ENCODE measurements at regions not wholly inside any gene's neighbourhood (a gene's known extent, or its start where the extent isn't known, plus 50 kb on each side); places are given as distances from the start of the nearest gene placed in this dataset.
"Not testable (repeated sequence)": the region's sequence is repeated elsewhere in the genome, so short reads cannot be mapped to it uniquely, and the experiment has no call there.

GRCh38 chr17:71503710-71504465 lies 616.9 kb upstream of the SOX9 start:
- WGBS, result 62% methylated on average over 6 of the region's 6 CpGs

GRCh38 chr17:71505200-71505599 lies 615.6 kb upstream of the SOX9 start:
- 81% methylated on average over 2 of the region's 2 CpGs for WGBS
- peaks cover 0 to 6% (median 0%) of the 10 kb centered on the region in 4 donors for H3K27me3 ChIP-seq
- H3K4me1 ChIP-seq, result no peaks in the 10 kb centered on the region
- TF ChIP-seq POLR2A (IDR thresholded peaks at IDR 0.05; ENCODE audit: low read depth) (no peak), CTCF (IDR thresholded peaks at IDR 0.05) (no peak), EP300 (IDR thresholded peaks at IDR 0.05) (no peak), POLR2AphosphoS5 (IDR thresholded peaks at IDR 0.05) (no peak)
- no peak for DNase-seq (ENCODE audit: extremely low spot score)
- no peak overlapping the region for H3K27ac ChIP-seq (replicated peaks in 1 of 4)
- no peaks in the 10 kb centered on the region for H3K9me3 ChIP-seq
- H3K4me3 ChIP-seq, result no peak overlapping the region
- no peaks in the 10 kb centered on the region for H3K36me3 ChIP-seq
- intact Hi-C loops (cut with DNase I), result no loop called here

More at GRCh38 chr17:71503710-71504465, 616.9 kb upstream of the SOX9 start:
- intact Hi-C loops (cut with DNase I), result no loop called here
- no peak overlapping the region for H3K27ac ChIP-seq (replicated peaks in 1 of 4)
- no peak overlapping the region for H3K4me3 ChIP-seq
- H3K27me3 ChIP-seq, result peaks cover 0 to 4% (median 0%) of the 10 kb centered on the region in 4 donors
- H3K9me3 ChIP-seq, result no peaks in the 10 kb centered on the region
- H3K36me3 ChIP-seq, result no peaks in the 10 kb centered on the region
- DNase-seq (ENCODE audit: extremely low spot score), result no peak
- no peaks in the 10 kb centered on the region for H3K4me1 ChIP-seq
- TF ChIP-seq POLR2AphosphoS5 (IDR thresholded peaks at IDR 0.05) (no peak), POLR2A (IDR thresholded peaks at IDR 0.05; ENCODE audit: low read depth) (no peak), CTCF (IDR thresholded peaks at IDR 0.05) (no peak), EP300 (IDR thresholded peaks at IDR 0.05) (no peak)

GRCh38 chr17:71505981-71506380 lies 614.8 kb upstream of the SOX9 start:
- TF ChIP-seq EP300 (IDR thresholded peaks at IDR 0.05) (no peak), POLR2AphosphoS5 (IDR thresholded peaks at IDR 0.05) (no peak), POLR2A (IDR thresholded peaks at IDR 0.05; ENCODE audit: low read depth) (no peak), CTCF (IDR thresholded peaks at IDR 0.05) (no peak)
- H3K4me1 ChIP-seq, result no peaks in the 10 kb centered on the region
- H3K27ac ChIP-seq (replicated peaks in 1 of 4), result no peak overlapping the region
- no peaks in the 10 kb centered on the region for H3K36me3 ChIP-seq
- 88% methylated on average over 6 of the region's 6 CpGs for WGBS
- DNase-seq (ENCODE audit: extremely low spot score), result no peak
- H3K4me3 ChIP-seq, result no peak overlapping the region
- H3K27me3 ChIP-seq, result peaks cover 0 to 6% (median 0%) of the 10 kb centered on the region in 4 donors
- H3K9me3 ChIP-seq, result no peaks in the 10 kb centered on the region
- intact Hi-C loops (cut with DNase I), result no loop called here

GRCh38 chr17:71511266-71511995 lies 609.4 kb upstream of the SOX9 start:
- TF ChIP-seq POLR2AphosphoS5 (IDR thresholded peaks at IDR 0.05) (no peak), EP300 (IDR thresholded peaks at IDR 0.05) (no peak), CTCF (IDR thresholded peaks at IDR 0.05) (no peak), POLR2A (IDR thresholded peaks at IDR 0.05; ENCODE audit: low read depth) (no peak)
- Histone ChIP-seq H3K4me1 (no peaks in the 10 kb centered on the region), H3K36me3 (no peaks in the 10 kb centered on the region), H3K27me3 (peaks cover 0 to 6% (median 0%) of the 10 kb centered on the region in 4 donors), H3K4me3 (no peak overlapping the region), H3K27ac (replicated peaks in 1 of 4) (no peak overlapping the region), H3K9me3 (no peaks in the 10 kb centered on the region)
- 73% methylated on average over 3 of the region's 3 CpGs for WGBS
- no peak for DNase-seq (ENCODE audit: extremely low spot score)
- intact Hi-C loops (cut with DNase I), result no loop called here

GRCh38 chr17:71513725-71514124 lies 607.1 kb upstream of the SOX9 start:
- H3K27me3 ChIP-seq; intact Hi-C loops (cut with DNase I); H3K4me1 ChIP-seq; DNase-seq (ENCODE audit: extremely low spot score); H3K9me3 ChIP-seq; H3K36me3 ChIP-seq; H3K4me3 ChIP-seq; H3K27ac ChIP-seq (replicated peaks in 1 of 4): not testable (repeated sequence)
- 85% methylated on average over 2 of the region's 2 CpGs for WGBS
